A673 (cell line): ENCODE measurements at regions not wholly inside any gene's neighbourhood (a gene's known extent, or its start where the extent isn't known, plus 50 kb on each side); places are given as distances from the start of the nearest gene placed in this dataset.

Source experiments
- BruUV-seq: library from RNA; stranded (reverse); fragments of 400-500 nt; replicated peaks from 2 replicates; lab custom pipeline; 2021; lab: Mats Ljungman, UMichigan
- CTCF ChIA-PET: fragments of 300-600 bp; sonication (Branson Sonifier 250); formaldehyde crosslinking; loops from one replicate; lab custom pipeline; 2022; ENCODE audit warnings: antibody characterized with exemption; lab: Charles Lee
- POLR2A ChIA-PET: fragments of 300-600 bp; sonication (Branson Sonifier 250); formaldehyde crosslinking; loops from one replicate; lab custom pipeline; 2022; ENCODE audit warnings: antibody characterized with exemption; ENCODE audit not compliant: low non-redundant PET; lab: Charles Lee
- DNase-seq: peaks from one replicate; pipeline ENCODE4 v3.0.0-alpha.2; 2015; ENCODE audit warnings: low spot score
- H3K27ac ChIP-seq: fragments of 200-600 bp; sonication (generic); 2 replicates; pipeline ENCODE4 v1.5.1; 2016; ENCODE audit warnings: mixed run types, low read depth, mild to moderate bottlenecking, mixed read lengths, antibody characterized with exemption, low read length; ENCODE audit not compliant: poor library complexity, severe bottlenecking
- H3K27me3 ChIP-seq: fragments of 200-600 bp; sonication (generic); replicated peaks from 2 replicates; pipeline ENCODE4 v1.6.1; 2017; ENCODE audit warnings: mixed run types, low read depth, mild to moderate bottlenecking, mixed read lengths, antibody characterized with exemption, low read length; ENCODE audit not compliant: insufficient read depth, poor library complexity
- H3K36me3 ChIP-seq: fragments of 200-600 bp; sonication (generic); 2 replicates; pipeline ENCODE4 v1.6.1; 2016; ENCODE audit warnings: mixed run types, mild to moderate bottlenecking, mixed read lengths, antibody characterized with exemption, low read length; ENCODE audit not compliant: insufficient read depth, poor library complexity, severe bottlenecking
- H3K4me1 ChIP-seq: fragments of 200-600 bp; sonication (generic); 2 replicates; pipeline ENCODE4 v1.6.1; 2017; ENCODE audit warnings: mixed run types, mild to moderate bottlenecking, mixed read lengths, antibody characterized with exemption, low read length; ENCODE audit not compliant: insufficient read depth, poor library complexity, severe bottlenecking
- H3K4me3 ChIP-seq: fragments of 200-600 bp; sonication (generic); 2 replicates; pipeline ENCODE4 v1.5.1; 2016; ENCODE audit warnings: low read depth, mixed run types, mild to moderate bottlenecking, mixed read lengths, low read length; ENCODE audit not compliant: poor library complexity, severe bottlenecking
- H3K9me3 ChIP-seq: fragments of 200-600 bp; sonication (generic); 2 replicates; pipeline ENCODE4 v1.6.1; 2016; ENCODE audit warnings: mixed run types, low read depth, mild to moderate bottlenecking, mixed read lengths, antibody characterized with exemption, low read length; ENCODE audit not compliant: poor library complexity, severe bottlenecking
- EZH2 ChIP-seq: fragments of 200-600 bp; sonication (generic); IDR thresholded peaks from 2 replicates; pipeline ENCODE4 v1.6.1; 2017; ENCODE audit warnings: borderline replicate concordance, low read depth, mild to moderate bottlenecking, mixed read lengths, antibody characterized with exemption, low read length; ENCODE audit not compliant: poor library complexity, severe bottlenecking
- intact Hi-C: fragments of 100-400 bp; cut with micrococcal nuclease; formaldehyde crosslinking; loops from one replicate; pipeline ENCODE4 v1.10.0; 2022; ENCODE audit not compliant: unreplicated experiment
- TF ChIP-seq, protein P1 (sequence below): fragments of 300-800, 200-600 bp; sonication (generic); conservative IDR thresholded peaks from 2 replicates; pipeline ENCODE4 v1.5.1; 2017; ENCODE audit warnings: low read depth, mild to moderate bottlenecking, antibody characterized with exemption, low read length, moderate library complexity, mixed read lengths

- BruUV-seq: no TSS peak
- POLR2A ChIA-PET: no interaction called here
- Histone ChIP-seq H3K4me3 (no peak overlapping the region), H3K36me3 (no peaks in the 10 kb centered on the region), H3K4me1 (no peaks in the 10 kb centered on the region), H3K27me3 (peaks cover 7% of the 10 kb centered on the region), H3K27ac (no peak overlapping the region), H3K9me3 (no peaks in the 10 kb centered on the region)
- intact Hi-C loops: no loop called here
- no peak for DNase-seq
- TF ChIP-seq EZH2: no peak
- TF ChIP-seq, protein P1, sequence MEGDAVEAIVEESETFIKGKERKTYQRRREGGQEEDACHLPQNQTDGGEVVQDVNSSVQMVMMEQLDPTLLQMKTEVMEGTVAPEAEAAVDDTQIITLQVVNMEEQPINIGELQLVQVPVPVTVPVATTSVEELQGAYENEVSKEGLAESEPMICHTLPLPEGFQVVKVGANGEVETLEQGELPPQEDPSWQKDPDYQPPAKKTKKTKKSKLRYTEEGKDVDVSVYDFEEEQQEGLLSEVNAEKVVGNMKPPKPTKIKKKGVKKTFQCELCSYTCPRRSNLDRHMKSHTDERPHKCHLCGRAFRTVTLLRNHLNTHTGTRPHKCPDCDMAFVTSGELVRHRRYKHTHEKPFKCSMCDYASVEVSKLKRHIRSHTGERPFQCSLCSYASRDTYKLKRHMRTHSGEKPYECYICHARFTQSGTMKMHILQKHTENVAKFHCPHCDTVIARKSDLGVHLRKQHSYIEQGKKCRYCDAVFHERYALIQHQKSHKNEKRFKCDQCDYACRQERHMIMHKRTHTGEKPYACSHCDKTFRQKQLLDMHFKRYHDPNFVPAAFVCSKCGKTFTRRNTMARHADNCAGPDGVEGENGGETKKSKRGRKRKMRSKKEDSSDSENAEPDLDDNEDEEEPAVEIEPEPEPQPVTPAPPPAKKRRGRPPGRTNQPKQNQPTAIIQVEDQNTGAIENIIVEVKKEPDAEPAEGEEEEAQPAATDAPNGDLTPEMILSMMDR: no peak
- CTCF ChIA-PET: interaction anchor here (0.6 kb wide), 1 partner anchor 389 kb away, joined by 14 read pairs; no protein-coding TSS in a partner anchor
Observed at GRCh38 chr15:61556037-61556648, 327.0 kb upstream of the RORA start.

- Histone ChIP-seq H3K36me3 (no peaks in the 10 kb centered on the region), H3K27ac (no peak overlapping the region), H3K4me1 (no peaks in the 10 kb centered on the region), H3K9me3 (no peaks in the 10 kb centered on the region), H3K27me3 (no peaks in the 10 kb centered on the region), H3K4me3 (no peak overlapping the region)
- TF ChIP-seq EZH2: no peak
- TF ChIP-seq, protein P1: no peak
- intact Hi-C loops: no loop called here
- CTCF ChIA-PET: no interaction called here
- POLR2A ChIA-PET: no interaction called here
- no TSS peak for BruUV-seq
- DNase-seq: no peak
Observed at GRCh38 chr15:61549727-61550126, 320.6 kb upstream of the RORA start.

DNA sequence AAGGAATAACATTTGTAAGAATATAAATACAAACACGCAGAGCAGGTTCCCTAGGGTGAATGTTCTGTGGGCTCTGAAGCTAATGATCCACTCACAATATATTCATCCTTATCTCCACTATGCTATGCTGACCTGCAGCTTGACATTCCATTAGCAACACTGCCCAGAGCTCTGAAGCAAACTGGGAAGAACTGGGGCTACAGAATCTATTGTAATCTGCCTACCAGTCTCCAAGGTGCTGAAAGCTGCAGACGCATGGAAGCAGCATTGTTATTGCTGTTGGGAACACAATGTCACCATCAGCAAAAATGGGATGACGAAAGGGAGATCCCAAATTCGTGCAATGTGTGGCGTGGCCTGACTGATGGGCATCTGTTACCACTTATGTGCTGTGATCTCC is 316.7 kb upstream of the RORA start:
- CTCF ChIA-PET: no interaction called here

More for the DNA sequence above, 316.7 kb upstream of the RORA start:
- Histone ChIP-seq H3K36me3 (no peaks in the 10 kb centered on the region), H3K9me3 (no peaks in the 10 kb centered on the region), H3K4me3 (no peak overlapping the region), H3K27ac (no peak overlapping the region), H3K27me3 (no peaks in the 10 kb centered on the region), H3K4me1 (no peaks in the 10 kb centered on the region)
- POLR2A ChIA-PET: no interaction called here
- DNase-seq: no peak
- intact Hi-C loops: no loop called here
- BruUV-seq: no TSS peak
- TF ChIP-seq EZH2: no peak
- TF ChIP-seq, protein P1: no peak
